ENCODE measurements at regions not wholly inside any gene's neighbourhood (a gene's known extent, or its start where the extent isn't known, plus 50 kb on each side); places are given as distances from the start of the nearest gene placed in this dataset.

DNA sequence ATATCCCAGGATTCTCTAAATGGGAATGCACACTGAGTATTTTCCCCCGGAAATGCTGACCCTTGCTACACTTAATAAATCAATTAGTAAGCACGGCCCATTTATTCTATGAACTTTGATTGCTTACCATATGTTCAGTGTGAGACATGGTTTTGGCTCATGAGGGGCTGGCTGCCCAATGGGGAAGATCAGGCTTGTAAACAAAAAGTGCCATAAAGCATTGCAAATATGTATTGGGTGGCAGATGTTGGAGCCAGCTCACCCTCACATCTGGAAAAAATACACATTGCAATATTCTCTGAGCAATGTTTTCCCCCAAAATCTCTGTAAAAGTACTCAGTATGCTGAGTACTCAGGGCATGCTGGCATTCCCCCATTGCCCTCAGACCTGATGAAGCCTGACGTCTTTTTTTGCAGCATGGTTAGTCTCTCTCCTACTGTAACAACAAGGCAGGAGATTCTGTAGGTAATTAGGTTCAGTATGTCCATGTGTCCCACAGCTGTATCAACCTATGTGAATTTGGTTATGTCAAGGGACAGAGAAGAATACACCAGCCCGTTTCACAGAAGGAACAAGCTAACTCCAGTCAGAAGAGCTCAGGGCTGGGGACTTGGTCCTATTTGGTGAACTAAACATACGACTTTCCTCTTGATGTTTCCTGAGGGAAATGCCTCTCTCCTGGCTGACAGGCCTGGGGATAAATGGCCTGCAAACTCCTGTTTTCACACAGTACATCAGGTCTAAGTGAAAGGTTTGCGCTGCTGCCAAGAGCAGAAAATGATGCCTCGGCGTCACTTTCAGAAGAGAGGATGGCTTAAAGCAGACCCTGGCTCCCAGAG, 202.4 kb downstream of the INSIG2 start:
- TF ChIP-seq, protein P1, sequence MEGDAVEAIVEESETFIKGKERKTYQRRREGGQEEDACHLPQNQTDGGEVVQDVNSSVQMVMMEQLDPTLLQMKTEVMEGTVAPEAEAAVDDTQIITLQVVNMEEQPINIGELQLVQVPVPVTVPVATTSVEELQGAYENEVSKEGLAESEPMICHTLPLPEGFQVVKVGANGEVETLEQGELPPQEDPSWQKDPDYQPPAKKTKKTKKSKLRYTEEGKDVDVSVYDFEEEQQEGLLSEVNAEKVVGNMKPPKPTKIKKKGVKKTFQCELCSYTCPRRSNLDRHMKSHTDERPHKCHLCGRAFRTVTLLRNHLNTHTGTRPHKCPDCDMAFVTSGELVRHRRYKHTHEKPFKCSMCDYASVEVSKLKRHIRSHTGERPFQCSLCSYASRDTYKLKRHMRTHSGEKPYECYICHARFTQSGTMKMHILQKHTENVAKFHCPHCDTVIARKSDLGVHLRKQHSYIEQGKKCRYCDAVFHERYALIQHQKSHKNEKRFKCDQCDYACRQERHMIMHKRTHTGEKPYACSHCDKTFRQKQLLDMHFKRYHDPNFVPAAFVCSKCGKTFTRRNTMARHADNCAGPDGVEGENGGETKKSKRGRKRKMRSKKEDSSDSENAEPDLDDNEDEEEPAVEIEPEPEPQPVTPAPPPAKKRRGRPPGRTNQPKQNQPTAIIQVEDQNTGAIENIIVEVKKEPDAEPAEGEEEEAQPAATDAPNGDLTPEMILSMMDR (IDR thresholded peaks at IDR 0.05; ENCODE audit: low read depth, low read length, poor library complexity, severe bottlenecking): no peak
- no peak for TF ChIP-seq EZH2phosphoT487 (IDR thresholded peaks at IDR 0.05; ENCODE audit: borderline replicate concordance, low read length)

Measured in DOHH2 (cell line).